ENCODE measurements at regions not wholly inside any gene's neighbourhood (a gene's known extent, or its start where the extent isn't known, plus 50 kb on each side); places are given as distances from the start of the nearest gene placed in this dataset.

DNA sequence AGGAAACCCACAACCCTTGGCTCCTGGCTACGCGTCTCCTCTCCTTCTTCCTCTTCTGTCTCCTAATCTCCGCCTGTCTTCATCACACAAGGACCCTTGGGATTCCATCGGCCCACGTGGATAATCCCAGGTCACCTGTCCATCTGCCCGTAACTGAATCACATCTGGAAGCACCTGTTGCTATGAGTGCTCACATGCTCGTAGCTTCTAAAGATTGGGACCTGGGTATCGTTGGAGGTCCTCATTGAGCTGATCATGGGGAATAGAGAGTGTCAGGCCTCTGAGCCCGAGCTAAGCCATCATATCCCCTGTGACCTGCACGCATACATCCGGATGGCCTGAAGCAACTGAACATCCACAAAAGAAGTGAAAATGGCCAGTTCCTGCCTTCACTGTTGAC is 175.4 kb downstream of the SHOX start:
- no peak overlapping the region for H2BK15ac ChIP-seq (ENCODE audit: low read length)
- ChIA-PET CTCF (ENCODE audit: partially characterized antibody) (no interaction called here), POLR2A (ENCODE audit: partially characterized antibody) (no interaction called here)
- no peak overlapping the region for H2AK5ac ChIP-seq (ENCODE audit: low read depth, low read length)
- H4K8ac ChIP-seq (ENCODE audit: extremely low read depth, insufficient read depth, low read length), result no peak overlapping the region
- H3K56ac ChIP-seq (replicated peaks; ENCODE audit: insufficient read length, low read depth, low read length), result no peak overlapping the region
- no peak overlapping the region for H2BK5ac ChIP-seq (ENCODE audit: low read depth, low read length)
- 88% methylated on average over 11 of the region's 11 CpGs; no CpG with 5 or more reads in 1 of the 2 experiments for WGBS, 2 experiments (ENCODE audit: extremely low coverage in 1 of 2, insufficient coverage in 1 of 2, insufficient read length in 1 of 2, insufficient replicate concordance in 2 of 2, low coverage in 1 of 2, low lambda C conversion rate in 2 of 2, missing lambda C conversion rate in 1 of 2)
- no peak overlapping the region for H3K14ac ChIP-seq (ENCODE audit: insufficient read length)
- peak overlapping the region; percentile 78; the same call in 1 of the 2 replicates for H2AFZ ChIP-seq (ENCODE audit: low read length)
- no peaks in the 10 kb centered on the region for H3K9me3 ChIP-seq (ENCODE audit: insufficient read depth in 2 of 2, low read depth in 1 of 2, low read length in 1 of 2)
- 0 out of 2 replicates have a peak overlapping the region, but pooled peaks have one; percentile 10 for H2BK12ac ChIP-seq (ENCODE audit: low read depth, low read length)
- no peak for DNase-seq (ENCODE audit: low read depth in 1 of 2, low spot score in 2 of 2)
- H3K23me2 ChIP-seq (ENCODE audit: low read depth, low read length), result no peaks in the 10 kb centered on the region; the same call in 1 of the 2 replicates
- H3K23ac ChIP-seq (ENCODE audit: insufficient read length), result no peak overlapping the region
- no peak overlapping the region for H4K91ac ChIP-seq (replicated peaks; ENCODE audit: insufficient read length, low read length)
- H3K4ac ChIP-seq (replicated peaks; ENCODE audit: insufficient read length, low read depth, low read length), result no peak overlapping the region
- no peak for FAIRE-seq
- no peak overlapping the region for H3K4me3 ChIP-seq (ENCODE audit: extremely low read depth in 1 of 4, insufficient read depth in 2 of 4, low read depth in 3 of 4, low read length in 4 of 4)
- H3K4me1 ChIP-seq (replicated peaks in 1 of 4; ENCODE audit: control insufficient read depth in 3 of 4, insufficient read depth in 4 of 4, low read length in 3 of 4), result peaks cover 0 to 13% (median 5%) of the 10 kb centered on the region in 4 experiments; a peak in 4 of 7 replicates
- H3K79me1 ChIP-seq (ENCODE audit: low read depth, low read length), result no peaks in the 10 kb centered on the region
- peak overlapping the region; percentile 41; the same call in 1 of the 2 replicates for H3K18ac ChIP-seq (ENCODE audit: extremely low read depth, low read length)
- no peak overlapping the region for H4K5ac ChIP-seq (ENCODE audit: insufficient read length, low read depth, low read length)
- H3K36me3 ChIP-seq (ENCODE audit: control insufficient read depth in 2 of 4, insufficient read depth in 4 of 4, low read length in 3 of 4), result no peaks in the 10 kb centered on the region
- H3K27me3 ChIP-seq (replicated peaks in 1 of 4; ENCODE audit: control insufficient read depth in 3 of 4, extremely low read depth in 1 of 4, insufficient read depth in 3 of 4, low read length in 3 of 4), result peaks cover 0 to 4% (median 0%) of the 10 kb centered on the region in 4 experiments; a peak in 2 of 7 replicates
- no peak overlapping the region for H3K9ac ChIP-seq (replicated peaks in 1 of 4; ENCODE audit: extremely low read depth in 1 of 4, low read depth in 3 of 4, low read length in 3 of 4)
- H2BK120ac ChIP-seq (replicated peaks; ENCODE audit: low read depth, low read length), result no peak overlapping the region
- H3K4me2 ChIP-seq (ENCODE audit: insufficient read depth in 1 of 2, low read depth in 2 of 2, low read length in 2 of 2), result no peak overlapping the region
- H2BK20ac ChIP-seq (ENCODE audit: low read length), result no peak overlapping the region
- no peaks in the 10 kb centered on the region for H4K20me1 ChIP-seq (replicated peaks in 1 of 2; ENCODE audit: control insufficient read depth in 1 of 2, insufficient read depth in 2 of 2, low read length in 2 of 2)
- H3K27ac ChIP-seq (ENCODE audit: low read depth, low read length), result no peak overlapping the region
- no peaks in the 10 kb centered on the region for H3K79me2 ChIP-seq (ENCODE audit: control insufficient read depth in 1 of 2, insufficient read depth in 2 of 2, low read length in 2 of 2)
- TF ChIP-seq TCF12 (IDR thresholded peaks at IDR 0.05; ENCODE audit: low read depth, low read length) (no peak), EP300 (IDR thresholded peaks at IDR 0.05; ENCODE audit: borderline replicate concordance in 1 of 2, low read depth in 2 of 2, low read length in 2 of 2) (no peak), KDM4A (IDR thresholded peaks at IDR 0.05; ENCODE audit: low read depth, low read length, severe bottlenecking) (no peak), EGR1 (IDR thresholded peaks at IDR 0.05; ENCODE audit: borderline replicate concordance, low read depth, low read length) (no peak), CBX8 (IDR thresholded peaks at IDR 0.05; ENCODE audit: borderline replicate concordance, low read depth, low read length) (no peak), PHF8 (conservative IDR thresholded peaks at IDR 0.05; ENCODE audit: low read depth, low read length) (no peak), FOSL1 (IDR thresholded peaks at IDR 0.05; ENCODE audit: insufficient read depth, low read depth, low read length) (no peak), TEAD4 (IDR thresholded peaks at IDR 0.05; ENCODE audit: low read depth, low read length) (no peak), SIN3A (conservative IDR thresholded peaks at IDR 0.05 in 1 of 2, IDR thresholded peaks at IDR 0.05 in 1 of 2; ENCODE audit: low read depth in 1 of 2, low read length in 2 of 2) (no peak), RFX5 (IDR thresholded peaks at IDR 0.05; ENCODE audit: borderline replicate concordance, low read depth, low read length) (no peak), JUND (IDR thresholded peaks at IDR 0.05; ENCODE audit: low read length) (no peak), GTF2F1 (IDR thresholded peaks at IDR 0.05; ENCODE audit: borderline replicate concordance, low read depth, low read length) (no peak), NANOG (IDR thresholded peaks at IDR 0.05; ENCODE audit: insufficient read depth, low read depth, low read length, poor library complexity, severe bottlenecking) (no peak), KDM1A (IDR thresholded peaks at IDR 0.05; ENCODE audit: borderline replicate concordance, low read length) (no peak)

Measured in H1 (cell line).